LHCN-M2 (cell line): ENCODE measurements at regions not wholly inside any gene's neighbourhood (a gene's known extent, or its start where the extent isn't known, plus 50 kb on each side); places are given as distances from the start of the nearest gene placed in this dataset.
"Not testable (repeated sequence)": the region's sequence is repeated elsewhere in the genome, so short reads cannot be mapped to it uniquely, and the experiment has no call there.

Source experiments
- DNase-seq: peaks from one replicate; pipeline ENCODE4 v3.0.0-alpha.2; 2012; ENCODE audit warnings: low read depth

GRCh38 chr16:6735631-6736030, 597.0 kb upstream of the RBFOX1 start:
- no peak for DNase-seq

- no peak for DNase-seq
Observed at GRCh38 chr16:6732166-6732565, 600.5 kb upstream of the RBFOX1 start.

GRCh38 chr16:6728381-6728780, 604.3 kb upstream of the RBFOX1 start:
- DNase-seq, result no peak

GRCh38 chr16:6726621-6727020, 606.0 kb upstream of the RBFOX1 start:
- no peak for DNase-seq

- no peak for DNase-seq
Observed at GRCh38 chr16:6725634-6726331, 606.9 kb upstream of the RBFOX1 start.

GRCh38 chr16:6725206-6725605, 607.4 kb upstream of the RBFOX1 start:
- DNase-seq, result not testable (repeated sequence)

GRCh38 chr16:6722786-6723185, 609.9 kb upstream of the RBFOX1 start:
- DNase-seq, result no peak

- DNase-seq, result no peak
Observed at GRCh38 chr16:6714510-6714909, 618.1 kb upstream of the RBFOX1 start.

GRCh38 chr16:6709736-6710135, 622.9 kb upstream of the RBFOX1 start:
- DNase-seq, result no peak

GRCh38 chr16:6708576-6709215, 623.9 kb upstream of the RBFOX1 start:
- no peak for DNase-seq

- no peak for DNase-seq
Observed at GRCh38 chr16:6704306-6704930, 628.2 kb upstream of the RBFOX1 start.

GRCh38 chr16:6701096-6701495, 631.5 kb upstream of the RBFOX1 start:
- DNase-seq, result no peak

- no peak for DNase-seq
Observed at GRCh38 chr16:6698548-6698947, 634.1 kb upstream of the RBFOX1 start.

GRCh38 chr16:6695666-6696065, 637.0 kb upstream of the RBFOX1 start:
- DNase-seq, result no peak

- DNase-seq, result no peak
Observed at GRCh38 chr16:6694636-6695035, 638.0 kb upstream of the RBFOX1 start.

- DNase-seq, result not testable (repeated sequence)
Observed at GRCh38 chr16:6693418-6693817, 639.2 kb upstream of the RBFOX1 start.

GRCh38 chr16:6692874-6693273, 639.8 kb upstream of the RBFOX1 start:
- no peak for DNase-seq

GRCh38 chr16:6690741-6691140, 641.9 kb upstream of the RBFOX1 start:
- no peak for DNase-seq

GRCh38 chr16:6689643-6690042, 643.0 kb upstream of the RBFOX1 start:
- DNase-seq, result no peak

- no peak for DNase-seq
Observed at GRCh38 chr16:6687593-6687992, 645.1 kb upstream of the RBFOX1 start.

- DNase-seq, result no peak
Observed at GRCh38 chr16:6684076-6684673, 648.5 kb upstream of the RBFOX1 start.

GRCh38 chr16:6682142-6682811, 650.4 kb upstream of the RBFOX1 start:
- DNase-seq, result no peak
